ENCODE measurements at regions not wholly inside any gene's neighbourhood (a gene's known extent, or its start where the extent isn't known, plus 50 kb on each side); places are given as distances from the start of the nearest gene placed in this dataset.

DNA sequence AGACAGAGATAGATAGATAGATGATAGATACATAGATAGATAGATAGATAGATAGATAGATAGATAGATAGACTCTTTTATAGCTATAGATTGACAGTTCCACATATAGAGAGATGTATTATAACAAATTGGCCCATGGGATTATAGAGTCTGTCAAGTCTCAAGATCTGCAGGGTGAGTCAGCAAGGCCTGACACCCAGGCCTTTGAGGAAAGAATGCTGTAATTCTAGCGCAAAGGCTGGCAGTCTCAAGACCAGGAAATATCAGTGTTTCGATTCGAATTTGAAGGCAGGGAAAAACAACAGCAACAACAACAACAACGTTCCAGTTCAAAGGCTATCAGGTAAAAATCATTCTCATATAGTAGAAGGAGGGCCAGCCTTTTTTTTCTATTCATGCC, 339.2 kb upstream of the CDH9 start:
- Histone ChIP-seq H3K27me3 (no peaks in the 10 kb centered on the region), H3K9me3 (ENCODE audit: low read depth) (no peaks in the 10 kb centered on the region), H3K4me1 (ENCODE audit: low read depth) (no peaks in the 10 kb centered on the region), H3K36me3 (no peaks in the 10 kb centered on the region), H3K4me3 (no peak overlapping the region), H3K27ac (no peak overlapping the region)
- peak in 1 of 2 donors; percentile 10 for DNase-seq (ENCODE audit: low read depth in 1 of 2, low spot score in 1 of 2)
- TF ChIP-seq, protein P1, sequence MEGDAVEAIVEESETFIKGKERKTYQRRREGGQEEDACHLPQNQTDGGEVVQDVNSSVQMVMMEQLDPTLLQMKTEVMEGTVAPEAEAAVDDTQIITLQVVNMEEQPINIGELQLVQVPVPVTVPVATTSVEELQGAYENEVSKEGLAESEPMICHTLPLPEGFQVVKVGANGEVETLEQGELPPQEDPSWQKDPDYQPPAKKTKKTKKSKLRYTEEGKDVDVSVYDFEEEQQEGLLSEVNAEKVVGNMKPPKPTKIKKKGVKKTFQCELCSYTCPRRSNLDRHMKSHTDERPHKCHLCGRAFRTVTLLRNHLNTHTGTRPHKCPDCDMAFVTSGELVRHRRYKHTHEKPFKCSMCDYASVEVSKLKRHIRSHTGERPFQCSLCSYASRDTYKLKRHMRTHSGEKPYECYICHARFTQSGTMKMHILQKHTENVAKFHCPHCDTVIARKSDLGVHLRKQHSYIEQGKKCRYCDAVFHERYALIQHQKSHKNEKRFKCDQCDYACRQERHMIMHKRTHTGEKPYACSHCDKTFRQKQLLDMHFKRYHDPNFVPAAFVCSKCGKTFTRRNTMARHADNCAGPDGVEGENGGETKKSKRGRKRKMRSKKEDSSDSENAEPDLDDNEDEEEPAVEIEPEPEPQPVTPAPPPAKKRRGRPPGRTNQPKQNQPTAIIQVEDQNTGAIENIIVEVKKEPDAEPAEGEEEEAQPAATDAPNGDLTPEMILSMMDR (IDR thresholded peaks at IDR 0.05; ENCODE audit: low read depth, low read length) = no peak

DNA sequence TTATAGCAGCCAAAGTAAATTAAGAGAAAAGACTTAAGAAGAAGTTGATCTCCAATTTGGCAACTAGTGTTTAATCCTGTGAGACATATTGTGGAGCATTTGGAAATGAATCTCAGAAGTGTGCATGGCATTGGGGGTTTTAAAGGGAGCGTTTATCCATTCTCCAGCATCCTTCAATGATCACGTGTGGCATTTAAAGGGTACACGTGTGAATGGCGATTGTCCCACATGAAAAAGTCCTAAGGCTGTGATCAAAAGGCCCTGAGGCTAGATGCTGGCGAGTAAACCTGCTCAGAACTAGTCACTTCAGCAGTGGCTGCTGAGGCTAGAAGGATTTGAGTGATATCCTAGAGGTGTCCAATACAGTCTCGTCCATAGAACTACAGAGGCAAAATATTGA, 315.6 kb upstream of the CDH9 start:
- Histone ChIP-seq H3K4me1 (ENCODE audit: low read depth) (no peaks in the 10 kb centered on the region), H3K9me3 (ENCODE audit: low read depth) (no peaks in the 10 kb centered on the region), H3K36me3 (no peaks in the 10 kb centered on the region), H3K4me3 (no peak overlapping the region), H3K27ac (no peak overlapping the region), H3K27me3 (no peaks in the 10 kb centered on the region)
- DNase-seq (ENCODE audit: low read depth in 1 of 2, low spot score in 1 of 2) = no peak
- TF ChIP-seq, protein P1 (IDR thresholded peaks at IDR 0.05; ENCODE audit: low read depth, low read length) = no peak

DNA sequence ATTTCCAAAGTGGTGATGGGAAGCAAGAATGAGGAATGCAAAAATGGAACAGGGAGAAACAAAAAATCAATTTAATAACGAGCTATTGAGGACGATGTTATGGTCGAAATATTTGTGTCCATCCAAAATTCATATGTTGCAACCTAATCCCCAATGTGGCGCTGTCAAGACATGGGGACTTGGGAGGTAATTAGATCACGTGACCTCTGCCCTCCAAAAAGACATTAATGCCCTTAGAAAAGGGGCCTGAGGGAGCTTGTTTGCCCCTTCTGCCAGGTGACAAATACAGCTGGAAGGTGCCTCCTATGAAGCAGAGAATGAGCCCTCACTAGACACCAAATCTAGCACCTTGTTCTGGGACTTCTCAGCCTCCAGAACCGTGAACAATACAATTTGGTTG, 315.2 kb upstream of the CDH9 start:
- TF ChIP-seq, protein P1 (IDR thresholded peaks at IDR 0.05; ENCODE audit: low read depth, low read length) = no peak
- DNase-seq (ENCODE audit: low read depth in 1 of 2, low spot score in 1 of 2) = no peak
- H3K27me3 ChIP-seq = no peaks in the 10 kb centered on the region
- H3K27ac ChIP-seq = no peak overlapping the region
- no peaks in the 10 kb centered on the region for H3K4me1 ChIP-seq (ENCODE audit: low read depth)
- no peak overlapping the region for H3K4me3 ChIP-seq
- H3K9me3 ChIP-seq (ENCODE audit: low read depth) = no peaks in the 10 kb centered on the region
- H3K36me3 ChIP-seq = no peaks in the 10 kb centered on the region

DNA sequence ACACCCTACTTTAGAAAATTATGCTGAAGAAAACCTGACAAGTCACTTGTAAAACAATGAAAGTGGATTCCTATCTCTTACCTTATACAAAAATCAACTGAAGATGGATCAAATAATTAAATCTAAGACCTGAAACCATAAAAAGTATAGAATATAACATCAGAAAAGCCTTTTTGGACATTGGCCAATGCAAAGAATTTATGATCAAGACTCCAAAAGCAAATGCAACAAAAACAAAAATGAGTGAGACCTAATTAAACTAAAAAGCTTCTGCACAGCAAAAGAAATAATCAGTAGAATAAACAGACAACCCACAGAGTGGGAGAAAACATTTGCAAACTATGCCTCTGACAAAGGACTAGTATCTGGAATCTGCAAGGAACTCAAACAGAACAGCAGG, 303.0 kb upstream of the CDH9 start:
- no peaks in the 10 kb centered on the region for H3K36me3 ChIP-seq
- H3K27me3 ChIP-seq = no peaks in the 10 kb centered on the region
- no peak overlapping the region for H3K27ac ChIP-seq
- no peak for DNase-seq (ENCODE audit: low read depth in 1 of 2, low spot score in 1 of 2)
- H3K4me3 ChIP-seq = no peak overlapping the region
- no peaks in the 10 kb centered on the region for H3K4me1 ChIP-seq (ENCODE audit: low read depth)
- H3K9me3 ChIP-seq (ENCODE audit: low read depth) = no peaks in the 10 kb centered on the region
- TF ChIP-seq, protein P1 (IDR thresholded peaks at IDR 0.05; ENCODE audit: low read depth, low read length) = no peak

DNA sequence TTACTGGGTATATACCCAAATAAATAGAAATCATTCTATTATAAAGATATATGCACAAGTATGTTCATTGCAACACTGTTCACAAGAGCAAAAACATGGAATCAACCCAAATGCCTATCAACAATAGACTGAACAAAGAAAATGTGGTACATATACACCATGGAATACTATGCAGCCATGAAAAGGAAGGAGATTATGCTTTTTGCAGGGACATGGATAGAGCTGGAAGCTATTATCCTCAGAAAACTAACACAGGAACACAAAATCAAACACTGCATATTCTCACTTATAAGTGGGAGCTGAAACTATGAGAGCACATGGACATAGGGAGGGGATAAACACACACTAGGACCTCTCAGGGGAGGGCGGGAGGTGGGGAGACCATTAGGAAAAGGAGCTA, 298.4 kb upstream of the CDH9 start:
- Histone ChIP-seq H3K36me3 (no peaks in the 10 kb centered on the region), H3K9me3 (ENCODE audit: low read depth) (no peaks in the 10 kb centered on the region), H3K27me3 (no peaks in the 10 kb centered on the region), H3K4me1 (ENCODE audit: low read depth) (no peaks in the 10 kb centered on the region), H3K4me3 (no peak overlapping the region), H3K27ac (no peak overlapping the region)
- TF ChIP-seq, protein P1 (IDR thresholded peaks at IDR 0.05; ENCODE audit: low read depth, low read length) = no peak
- no peak for DNase-seq (ENCODE audit: low read depth in 1 of 2, low spot score in 1 of 2)

DNA sequence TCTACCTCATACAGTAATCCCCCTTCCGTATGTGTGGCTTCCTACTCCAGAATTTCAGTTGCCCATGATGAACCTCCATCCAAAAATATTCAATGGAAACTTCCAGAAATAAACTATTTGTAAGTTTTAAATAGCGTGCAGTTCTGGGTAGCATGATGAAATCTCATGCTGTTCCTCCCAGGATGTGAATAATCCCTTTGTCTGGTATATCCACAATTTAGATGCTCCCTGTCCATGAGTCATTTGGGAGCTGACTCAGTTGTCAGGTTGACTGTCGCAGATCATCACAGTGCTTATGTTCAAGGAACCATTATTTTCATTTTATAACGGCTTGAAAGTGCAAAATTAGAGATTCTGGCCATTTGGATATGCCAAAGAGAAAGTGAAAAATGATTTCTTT, 290.1 kb upstream of the CDH9 start:
- Histone ChIP-seq H3K4me1 (ENCODE audit: low read depth) (no peaks in the 10 kb centered on the region), H3K27ac (no peak overlapping the region), H3K9me3 (ENCODE audit: low read depth) (no peaks in the 10 kb centered on the region), H3K36me3 (no peaks in the 10 kb centered on the region), H3K27me3 (no peaks in the 10 kb centered on the region), H3K4me3 (no peak overlapping the region)
- peak in 1 of 2 donors; percentile 75 for DNase-seq (ENCODE audit: low read depth in 1 of 2, low spot score in 1 of 2)
- TF ChIP-seq, protein P1 (IDR thresholded peaks at IDR 0.05; ENCODE audit: low read depth, low read length) = no peak

Data from cardiac muscle cell (in vitro differentiated cells and primary cell).